ENCODE measurements at regions not wholly inside any gene's neighbourhood (a gene's known extent, or its start where the extent isn't known, plus 50 kb on each side); places are given as distances from the start of the nearest gene placed in this dataset.

- H3K4me1 Mint-ChIP-seq (ENCODE audit: low read depth, unreplicated experiment): no peaks in the 10 kb centered on the region
- TF ChIP-seq CTCF (IDR thresholded peaks at IDR 0.05; ENCODE audit: partially characterized antibody, unreplicated experiment): no peak
- no peaks in the 10 kb centered on the region for H3K27me3 Mint-ChIP-seq (ENCODE audit: unreplicated experiment)
- H3K27ac Mint-ChIP-seq (ENCODE audit: unreplicated experiment): no peak overlapping the region
- no peak for DNase-seq
- H3K9me3 Mint-ChIP-seq (ENCODE audit: unreplicated experiment): peaks cover 6% of the 10 kb centered on the region
- no peak overlapping the region for H3K4me3 Mint-ChIP-seq (ENCODE audit: unreplicated experiment)
- H3K36me3 Mint-ChIP-seq (ENCODE audit: unreplicated experiment): peaks cover 20% of the 10 kb centered on the region
These were observed 370.8 kb upstream of the MGAT4C start for GRCh38 chr12:86627001-86627400.

GRCh38 chr12:86623267-86623666, 367.1 kb upstream of the MGAT4C start:
- Mint-ChIP-seq H3K9me3 (ENCODE audit: unreplicated experiment) (no peaks in the 10 kb centered on the region), H3K27me3 (ENCODE audit: unreplicated experiment) (no peaks in the 10 kb centered on the region)
- TF ChIP-seq CTCF (IDR thresholded peaks at IDR 0.05; ENCODE audit: partially characterized antibody, unreplicated experiment): no peak

GRCh38 chr12:86621957-86622356, 365.8 kb upstream of the MGAT4C start:
- TF ChIP-seq CTCF (IDR thresholded peaks at IDR 0.05; ENCODE audit: partially characterized antibody, unreplicated experiment): no peak
- no peak overlapping the region for H3K4me3 Mint-ChIP-seq (ENCODE audit: unreplicated experiment)
- DNase-seq: no peak
- no peaks in the 10 kb centered on the region for H3K9me3 Mint-ChIP-seq (ENCODE audit: unreplicated experiment)
- peaks cover 23% of the 10 kb centered on the region for H3K36me3 Mint-ChIP-seq (ENCODE audit: unreplicated experiment)
- peaks cover 2% of the 10 kb centered on the region for H3K27me3 Mint-ChIP-seq (ENCODE audit: unreplicated experiment)
- no peaks in the 10 kb centered on the region for H3K4me1 Mint-ChIP-seq (ENCODE audit: low read depth, unreplicated experiment)
- H3K27ac Mint-ChIP-seq (ENCODE audit: unreplicated experiment): no peak overlapping the region

More at GRCh38 chr12:86623267-86623666, 367.1 kb upstream of the MGAT4C start:
- Mint-ChIP-seq H3K4me3 (ENCODE audit: unreplicated experiment) (no peak overlapping the region), H3K27ac (ENCODE audit: unreplicated experiment) (no peak overlapping the region), H3K4me1 (ENCODE audit: low read depth, unreplicated experiment) (no peaks in the 10 kb centered on the region), H3K36me3 (ENCODE audit: unreplicated experiment) (peaks cover 23% of the 10 kb centered on the region)
- DNase-seq: no peak

DNA sequence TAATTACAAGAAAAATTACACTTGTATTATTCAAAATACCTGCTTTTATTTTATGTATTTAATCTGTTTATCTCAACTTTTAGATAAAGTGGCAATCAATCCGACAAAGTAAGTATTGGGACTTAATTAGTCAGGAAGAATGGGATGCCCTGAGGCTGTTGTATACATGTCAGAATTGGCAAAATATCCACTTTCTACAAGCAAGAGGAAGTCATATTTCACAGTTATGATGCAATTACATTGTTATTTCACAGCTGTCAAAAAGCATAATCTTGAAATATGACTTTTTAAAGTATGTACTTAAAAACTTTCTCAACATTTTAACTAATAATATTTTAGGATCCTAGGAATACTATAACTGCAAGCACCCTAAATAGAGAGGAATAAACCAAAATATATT, 357.1 kb upstream of the MGAT4C start:
- no peaks in the 10 kb centered on the region for H3K4me1 Mint-ChIP-seq (ENCODE audit: low read depth, unreplicated experiment)
- H3K9me3 Mint-ChIP-seq (ENCODE audit: unreplicated experiment): no peaks in the 10 kb centered on the region
- TF ChIP-seq CTCF (IDR thresholded peaks at IDR 0.05; ENCODE audit: partially characterized antibody, unreplicated experiment): no peak
- no peak for DNase-seq
- no peak overlapping the region for H3K4me3 Mint-ChIP-seq (ENCODE audit: unreplicated experiment)
- no peaks in the 10 kb centered on the region for H3K36me3 Mint-ChIP-seq (ENCODE audit: unreplicated experiment)
- peaks cover 2% of the 10 kb centered on the region for H3K27me3 Mint-ChIP-seq (ENCODE audit: unreplicated experiment)
- no peak overlapping the region for H3K27ac Mint-ChIP-seq (ENCODE audit: unreplicated experiment)

- no peaks in the 10 kb centered on the region for H3K9me3 Mint-ChIP-seq (ENCODE audit: unreplicated experiment)
- H3K4me1 Mint-ChIP-seq (ENCODE audit: low read depth, unreplicated experiment): no peaks in the 10 kb centered on the region
- no peak for TF ChIP-seq CTCF (IDR thresholded peaks at IDR 0.05; ENCODE audit: partially characterized antibody, unreplicated experiment)
- H3K4me3 Mint-ChIP-seq (ENCODE audit: unreplicated experiment): no peak overlapping the region
- no peaks in the 10 kb centered on the region for H3K27me3 Mint-ChIP-seq (ENCODE audit: unreplicated experiment)
- no peak for DNase-seq
- no peak overlapping the region for H3K27ac Mint-ChIP-seq (ENCODE audit: unreplicated experiment)
- H3K36me3 Mint-ChIP-seq (ENCODE audit: unreplicated experiment): no peaks in the 10 kb centered on the region
These were observed 352.4 kb upstream of the MGAT4C start for GRCh38 chr12:86608638-86609037.

Measured in glutamatergic neuron (in vitro differentiated cells).